ENCODE measurements at regions not wholly inside any gene's neighbourhood (a gene's known extent, or its start where the extent isn't known, plus 50 kb on each side); places are given as distances from the start of the nearest gene placed in this dataset.

DNA sequence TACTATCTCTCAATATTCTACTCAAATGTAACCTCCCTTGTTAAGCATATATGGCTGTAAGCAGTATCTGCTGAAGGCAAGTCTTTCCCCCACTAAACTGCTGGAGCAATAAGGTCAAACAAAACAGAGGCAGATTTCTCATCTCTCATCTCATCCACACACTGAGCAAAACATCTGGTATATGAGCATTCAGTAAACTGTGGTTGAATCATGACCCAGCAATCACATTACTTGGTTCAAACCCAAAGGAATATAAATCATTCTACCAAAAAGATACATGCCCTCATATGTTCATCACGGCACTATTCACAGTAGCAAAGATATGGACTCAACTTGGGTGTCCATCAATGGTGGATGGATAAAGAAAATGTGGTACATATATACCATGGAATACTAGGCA is 344.4 kb downstream of the SUCLA2 start:
- H3K36me3 ChIP-seq (replicated peaks in 1 of 2), result no peaks in the 10 kb centered on the region
- no peak overlapping the region for H3K27ac ChIP-seq
- intact Hi-C loops (cut with DNase I), result no loop called here
- H3K4me1 ChIP-seq (replicated peaks in 1 of 2), result no peaks in the 10 kb centered on the region
- no peak for DNase-seq
- no peaks in the 10 kb centered on the region for H3K27me3 ChIP-seq
- H3K4me3 ChIP-seq, result no peak overlapping the region
- TF ChIP-seq, protein P1, sequence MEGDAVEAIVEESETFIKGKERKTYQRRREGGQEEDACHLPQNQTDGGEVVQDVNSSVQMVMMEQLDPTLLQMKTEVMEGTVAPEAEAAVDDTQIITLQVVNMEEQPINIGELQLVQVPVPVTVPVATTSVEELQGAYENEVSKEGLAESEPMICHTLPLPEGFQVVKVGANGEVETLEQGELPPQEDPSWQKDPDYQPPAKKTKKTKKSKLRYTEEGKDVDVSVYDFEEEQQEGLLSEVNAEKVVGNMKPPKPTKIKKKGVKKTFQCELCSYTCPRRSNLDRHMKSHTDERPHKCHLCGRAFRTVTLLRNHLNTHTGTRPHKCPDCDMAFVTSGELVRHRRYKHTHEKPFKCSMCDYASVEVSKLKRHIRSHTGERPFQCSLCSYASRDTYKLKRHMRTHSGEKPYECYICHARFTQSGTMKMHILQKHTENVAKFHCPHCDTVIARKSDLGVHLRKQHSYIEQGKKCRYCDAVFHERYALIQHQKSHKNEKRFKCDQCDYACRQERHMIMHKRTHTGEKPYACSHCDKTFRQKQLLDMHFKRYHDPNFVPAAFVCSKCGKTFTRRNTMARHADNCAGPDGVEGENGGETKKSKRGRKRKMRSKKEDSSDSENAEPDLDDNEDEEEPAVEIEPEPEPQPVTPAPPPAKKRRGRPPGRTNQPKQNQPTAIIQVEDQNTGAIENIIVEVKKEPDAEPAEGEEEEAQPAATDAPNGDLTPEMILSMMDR (IDR thresholded peaks at IDR 0.05), result no peak
- TF ChIP-seq POLR2A (IDR thresholded peaks at IDR 0.05), result no peak
- 80 to 94% (median 84%) methylated on average over 1 of the region's 1 CpG for WGBS, 4 donors
- H3K9me3 ChIP-seq (replicated peaks in 1 of 3), result no peaks in the 10 kb centered on the region

GRCh38 chr13:47650209-47650608 is 350.9 kb downstream of the SUCLA2 start:
- intact Hi-C loops (cut with DNase I), result no loop called here
- no peak overlapping the region for H3K4me3 ChIP-seq
- H3K4me1 ChIP-seq (replicated peaks in 1 of 2), result no peaks in the 10 kb centered on the region
- DNase-seq, result no peak
- no peaks in the 10 kb centered on the region for H3K27me3 ChIP-seq
- no peak for TF ChIP-seq POLR2A (IDR thresholded peaks at IDR 0.05)
- TF ChIP-seq, protein P1 (IDR thresholded peaks at IDR 0.05), result no peak
- no peaks in the 10 kb centered on the region for H3K9me3 ChIP-seq (replicated peaks in 1 of 3)
- H3K36me3 ChIP-seq (replicated peaks in 1 of 2), result no peaks in the 10 kb centered on the region
- H3K27ac ChIP-seq, result no peak overlapping the region

DNA sequence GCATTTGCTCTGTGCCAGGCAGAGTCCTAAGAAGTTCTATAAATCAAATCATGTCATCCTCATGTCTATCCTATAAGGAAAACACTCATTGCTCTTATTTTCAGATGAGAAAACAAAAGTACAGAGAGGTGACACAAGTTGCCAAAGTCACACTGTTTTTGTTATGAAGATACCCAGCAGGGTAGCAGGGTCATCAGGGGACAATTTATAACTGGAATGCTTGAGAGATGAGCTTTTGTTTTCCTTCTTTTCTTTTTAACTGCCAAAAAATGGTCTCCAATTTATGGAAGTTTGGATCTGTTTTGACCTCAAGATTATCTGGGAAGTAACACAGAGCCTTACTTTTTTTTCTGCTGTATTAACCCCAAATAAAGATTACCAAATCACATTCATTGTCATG is 354.1 kb downstream of the SUCLA2 start:
- no peaks in the 10 kb centered on the region for H3K36me3 ChIP-seq (replicated peaks in 1 of 2)
- H3K27me3 ChIP-seq, result no peaks in the 10 kb centered on the region
- H3K27ac ChIP-seq, result no peak overlapping the region
- TF ChIP-seq, protein P1 (IDR thresholded peaks at IDR 0.05), result no peak
- no peak for TF ChIP-seq POLR2A (IDR thresholded peaks at IDR 0.05)
- no peak for DNase-seq
- no peaks in the 10 kb centered on the region for H3K9me3 ChIP-seq (replicated peaks in 1 of 3)
- no peak overlapping the region for H3K4me3 ChIP-seq
- intact Hi-C loops (cut with DNase I), result no loop called here
- H3K4me1 ChIP-seq (replicated peaks in 1 of 2), result no peaks in the 10 kb centered on the region

GRCh38 chr13:47646298-47646697 is 354.8 kb downstream of the SUCLA2 start:
- no peak overlapping the region for H3K4me3 ChIP-seq
- no peak overlapping the region for H3K27ac ChIP-seq
- no peak for DNase-seq
- no peaks in the 10 kb centered on the region for H3K9me3 ChIP-seq (replicated peaks in 1 of 3)
- no peaks in the 10 kb centered on the region for H3K4me1 ChIP-seq (replicated peaks in 1 of 2)
- 87 to 97% (median 90%) methylated on average over 1 of the region's 1 CpG for WGBS, 4 donors
- intact Hi-C loops (cut with DNase I), result no loop called here
- no peaks in the 10 kb centered on the region for H3K27me3 ChIP-seq
- no peaks in the 10 kb centered on the region for H3K36me3 ChIP-seq (replicated peaks in 1 of 2)
- TF ChIP-seq POLR2A (IDR thresholded peaks at IDR 0.05), result no peak
- TF ChIP-seq, protein P1 (IDR thresholded peaks at IDR 0.05), result no peak

Measured in adrenal gland (tissue), 9 donors.